Heart left ventricle (tissue), 13 donors: ENCODE measurements at regions not wholly inside any gene's neighbourhood (a gene's known extent, or its start where the extent isn't known, plus 50 kb on each side); places are given as distances from the start of the nearest gene placed in this dataset.

Experiments used
- CTCF ChIP-seq, 12 donors: fragments of 200-600 bp; sonication (generic) in 4 of 12; IDR thresholded peaks; one replicate each; pipeline versions ENCODE4 v1.5.0 to v1.8.0; 2018 to 2022; ENCODE audit warnings: antibody characterized with exemption in 12 of 12, mild to moderate bottlenecking in 5 of 12
- POLR2A ChIP-seq, 2 donors: fragments of 450-650 bp; IDR thresholded peaks; one replicate each; pipeline ENCODE4 v1.6.1; 2017; ENCODE audit warnings: antibody characterized with exemption in 2 of 2, mild to moderate bottlenecking in 2 of 2, moderate library complexity in 2 of 2
- donor health status: ischemic (EF 13 %, LVEDD 7.1; RV severe dilation, severe dysfunction).
- donor health status: DM: no; HTN: yes; CAD: no.
- donor health status: DM: no; HTN: no; CAD: no.
- donor health status: ischemic (EF 25% LVEDD 6.9; RV normal size, moderate dysfunction).
- donor health status: ischemic (EF 25% LVEDD 5.7; RV mildly dilated, moderate dysfunction).
- donor health status: ischemic (EF 35%, LVEDD 5.7; RV mildly dilated, moderate dysfunction).
- donor health status: nonischemic (EF 11% LVEDD 7.7; RV severe dilation, severe dysfunction).
- donor health status: DM: yes; HTN: yes; CAD: no.
- donor health status: PGD.
- donor health status: ischemic (EF 29% LVEDD 5.4; RV normal size, mild dysfunction).
- donor health status: nonischemic (EF 23%, LVEDD 6.1; RV moderate dilation, normal function).

GRCh38 chr12:105929192-105929591, 209.6 kb downstream of the NUAK1 start:
- no peak for TF ChIP-seq CTCF (IDR thresholded peaks at IDR 0.05)
- TF ChIP-seq POLR2A (IDR thresholded peaks at IDR 0.05) = no peak
